IMR-90 (cell line): ENCODE measurements at regions not wholly inside any gene's neighbourhood (a gene's known extent, or its start where the extent isn't known, plus 50 kb on each side); places are given as distances from the start of the nearest gene placed in this dataset.
"Not testable (repeated sequence)": the region's sequence is repeated elsewhere in the genome, so short reads cannot be mapped to it uniquely, and the experiment has no call there.

ENCODE experiments used
- ATAC-seq: fragments of 200-7000 bp; cut with Tn5 transposase; 2 replicates; pipeline ENCODE4 v1.9.1; 2020; ENCODE audit warnings: low read depth, mild to moderate bottlenecking, moderate library complexity
- BruUV-seq: library from RNA; stranded (reverse); fragments of 400-500 nt; replicated peaks from 2 replicates; lab custom pipeline; 2021; lab: Mats Ljungman, UMichigan
- CTCF ChIA-PET: fragments of 300-600 bp; formaldehyde crosslinking; extraction: SDS; loops from one replicate; lab custom pipeline; 2021; ENCODE audit warnings: antibody characterized with exemption; lab: Yijun Ruan, JAX
- POLR2A ChIA-PET: fragments of 300-600 bp; sonication (Branson Sonifier 250); formaldehyde crosslinking; loops from one replicate; lab custom pipeline; 2022; ENCODE audit warnings: antibody characterized with exemption; ENCODE audit not compliant: unreplicated experiment; lab: Charles Lee
- DNase-seq: peaks from one replicate; pipeline ENCODE4 v3.0.0; 2013
- H2AFZ ChIP-seq: replicated peaks from 2 replicates; pipeline ENCODE3; 2013; ENCODE audit warnings: low read length, mild to moderate bottlenecking; ENCODE audit not compliant: poor library complexity
- H2AK5ac ChIP-seq: 2 replicates; pipeline ENCODE4 v1.6.1; 2013; ENCODE audit warnings: low read depth, low read length, inconsistent platforms
- H2AK9ac ChIP-seq: replicated peaks from 2 replicates; pipeline ENCODE3; 2013; ENCODE audit warnings: mild to moderate bottlenecking, low read depth, low read length, moderate library complexity; ENCODE audit not compliant: poor library complexity
- H2BK120ac ChIP-seq: 2 replicates; pipeline ENCODE4 v1.6.1; 2013; ENCODE audit warnings: low read depth, low read length, inconsistent platforms
- H2BK15ac ChIP-seq: 3 replicates; pipeline ENCODE4 v1.6.1; 2013; ENCODE audit warnings: low read depth, low read length, inconsistent platforms
- H2BK20ac ChIP-seq: 2 replicates; pipeline ENCODE4 v1.6.1; 2013; ENCODE audit warnings: low read depth, mild to moderate bottlenecking, inconsistent platforms, low read length, moderate library complexity
- H2BK5ac ChIP-seq: 2 replicates; pipeline ENCODE4 v1.6.1; 2013; ENCODE audit warnings: mild to moderate bottlenecking, low read depth, low read length, inconsistent platforms; ENCODE audit not compliant: poor library complexity, severe bottlenecking
- H3K14ac ChIP-seq: replicated peaks from 2 replicates; pipeline ENCODE4 v1.6.1; 2013; ENCODE audit warnings: low read depth, low read length, inconsistent platforms
- H3K18ac ChIP-seq: 2 replicates; pipeline ENCODE4 v1.6.1; 2013; ENCODE audit warnings: low read depth, low read length, control low read depth
- H3K23ac ChIP-seq: 2 replicates; pipeline ENCODE4 v1.6.1; 2013; ENCODE audit warnings: low read depth, low read length, inconsistent platforms
- H3K27ac ChIP-seq: 2 replicates; pipeline ENCODE4 v1.5.1; 2013; ENCODE audit warnings: mild to moderate bottlenecking, control low read depth, low read length; ENCODE audit not compliant: insufficient read depth
- H3K27me3 ChIP-seq: 2 replicates; pipeline ENCODE4 v1.6.1; 2013; ENCODE audit warnings: low read length; ENCODE audit not compliant: control insufficient read depth, insufficient read depth
- H3K36me3 ChIP-seq: 2 replicates; pipeline ENCODE4 v1.6.1; 2013; ENCODE audit warnings: low read length, mixed read lengths; ENCODE audit not compliant: control insufficient read depth, insufficient read depth
- H3K4ac ChIP-seq: 2 replicates; pipeline ENCODE4 v1.6.1; 2013; ENCODE audit warnings: low read depth, low read length, inconsistent platforms
- H3K4me1 ChIP-seq: 2 replicates; pipeline ENCODE4 v1.6.1; 2013; ENCODE audit warnings: low read length, mixed read lengths; ENCODE audit not compliant: control insufficient read depth, insufficient read depth
- H3K4me2 ChIP-seq: 2 replicates; pipeline ENCODE4 v1.6.1; 2013; ENCODE audit warnings: low read depth, mild to moderate bottlenecking, control low read depth, low read length, moderate library complexity
- H3K4me3 ChIP-seq: 2 replicates; pipeline ENCODE4 v1.5.1; 2013; ENCODE audit warnings: low read depth, mild to moderate bottlenecking, control low read depth, low read length, moderate library complexity; ENCODE audit not compliant: insufficient read depth
- H3K56ac ChIP-seq: 2 replicates; pipeline ENCODE4 v1.6.1; 2013; ENCODE audit warnings: low read length, inconsistent platforms; ENCODE audit not compliant: insufficient read depth; ENCODE audit errors: extremely low read depth
- H3K79me1 ChIP-seq, 2 experiments: 2 replicates each; pipeline ENCODE4 v1.6.1; 2013; ENCODE audit warnings: low read length in 2 of 2, inconsistent platforms in 1 of 2, low read depth in 1 of 2
- H3K9ac ChIP-seq: 2 replicates; pipeline ENCODE4 v1.6.1; 2013; ENCODE audit warnings: low read depth, low read length, control low read depth
- H3K9me1 ChIP-seq: 2 replicates; pipeline ENCODE4 v1.6.1; 2013; ENCODE audit warnings: low read length, inconsistent platforms; ENCODE audit not compliant: insufficient read depth
- H3K9me3 ChIP-seq: 2 replicates; pipeline ENCODE4 v1.6.1; 2013; ENCODE audit warnings: low read length; ENCODE audit not compliant: control insufficient read depth, insufficient read depth
- H4K20me1 ChIP-seq: 2 replicates; pipeline ENCODE4 v1.6.1; 2013; ENCODE audit warnings: low read length, inconsistent platforms; ENCODE audit not compliant: insufficient read depth
- H4K5ac ChIP-seq: 2 replicates; pipeline ENCODE4 v1.6.1; 2013; ENCODE audit warnings: mild to moderate bottlenecking, low read depth, low read length, control low read depth
- H4K8ac ChIP-seq, 2 experiments: 2 replicates each; pipeline ENCODE4 v1.6.1; 2013; ENCODE audit warnings: low read depth in 2 of 2, low read length in 2 of 2, control low read depth in 1 of 2, inconsistent platforms in 1 of 2
- H4K91ac ChIP-seq: 2 replicates; pipeline ENCODE4 v1.6.1; 2013; ENCODE audit warnings: low read depth, low read length, inconsistent platforms; ENCODE audit not compliant: insufficient read depth
- WGBS, 2 experiments: methylation state at CpG; one replicate each; pipeline versions ENCODE4 v1.1.5 to v1.1.7; 2013; ENCODE audit warnings: missing lambda C conversion rate in 2 of 2; ENCODE audit not compliant: insufficient read length in 1 of 2; ENCODE audit errors: extremely low coverage in 2 of 2; 5-methylcytosine and 5-hydroxymethylcytosine counted together
- dilution Hi-C: fragments of 300-500 bp; cut with HindIII; formaldehyde crosslinking; loops from one replicate; pipeline ENCODE4 v1.14.3; 2018; ENCODE audit warnings: low sequenced_read_pairs; ENCODE audit not compliant: unreplicated experiment
- in situ Hi-C: fragments of 300-500 bp; cut with MboI; formaldehyde crosslinking; loops from 3 replicates; pipeline ENCODE4 v1.14.3; 2019; ENCODE audit warnings: low sequenced_read_pairs, inconsistent platforms, mixed read lengths
- intact Hi-C: fragments of 100-400 bp; cut with micrococcal nuclease; formaldehyde crosslinking; loops from 2 replicates; pipeline ENCODE4 v1.10.0; 2022

GRCh38 chr3:173194868-173195267 lies 53.8 kb upstream of the SPATA16 start:
- H2BK120ac ChIP-seq, H3K4me1 ChIP-seq, H3K79me1 ChIP-seq, H3K14ac ChIP-seq, POLR2A ChIA-PET, DNase-seq, H2BK5ac ChIP-seq, dilution Hi-C loops, H3K9ac ChIP-seq, H3K27ac ChIP-seq, H2AFZ ChIP-seq, H2AK9ac ChIP-seq, H4K20me1 ChIP-seq, H3K36me3 ChIP-seq, H3K56ac ChIP-seq, H4K8ac ChIP-seq, BruUV-seq, H3K9me3 ChIP-seq, H2BK20ac ChIP-seq, H3K4ac ChIP-seq, H3K4me3 ChIP-seq, H4K5ac ChIP-seq, H3K4me2 ChIP-seq, H3K27me3 ChIP-seq, H4K91ac ChIP-seq, H3K9me1 ChIP-seq, intact Hi-C loops, in situ Hi-C loops, CTCF ChIA-PET, H3K18ac ChIP-seq, H3K23ac ChIP-seq, H2AK5ac ChIP-seq, ATAC-seq, H2BK15ac ChIP-seq: not testable (repeated sequence)
- WGBS, 2 experiments, result 20% methylated on average over 1 of the region's 2 CpGs; no CpG with 5 or more reads in 1 of the 2 experiments
